ENCODE measurements at regions not wholly inside any gene's neighbourhood (a gene's known extent, or its start where the extent isn't known, plus 50 kb on each side); places are given as distances from the start of the nearest gene placed in this dataset.
"Not testable (repeated sequence)": the region's sequence is repeated elsewhere in the genome, so short reads cannot be mapped to it uniquely, and the experiment has no call there.

DNA sequence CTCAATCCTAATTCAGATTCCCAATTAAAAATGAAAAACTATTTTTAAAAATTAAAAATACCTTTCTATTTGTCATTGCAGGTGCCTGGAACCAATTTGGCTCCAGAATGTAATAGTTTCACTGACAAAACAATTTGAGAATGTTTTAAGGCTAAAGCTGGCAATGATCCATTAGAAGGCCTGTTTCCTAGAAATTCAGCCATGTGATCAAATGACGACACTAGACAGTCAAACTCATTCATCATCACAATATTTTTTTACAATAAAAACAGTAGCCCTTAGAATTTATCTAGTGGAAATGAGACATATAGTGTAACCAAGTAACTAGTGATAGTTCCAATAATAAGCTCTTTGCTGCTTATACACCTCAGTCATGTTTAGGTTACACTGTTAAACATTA lies 75.4 kb upstream of the MAP3K1 start:
- peaks cover 0 to 6% of the 10 kb centered on the region in 2 donors for H3K27me3 Mint-ChIP-seq
- H3K27ac Mint-ChIP-seq = no peak overlapping the region

DNA sequence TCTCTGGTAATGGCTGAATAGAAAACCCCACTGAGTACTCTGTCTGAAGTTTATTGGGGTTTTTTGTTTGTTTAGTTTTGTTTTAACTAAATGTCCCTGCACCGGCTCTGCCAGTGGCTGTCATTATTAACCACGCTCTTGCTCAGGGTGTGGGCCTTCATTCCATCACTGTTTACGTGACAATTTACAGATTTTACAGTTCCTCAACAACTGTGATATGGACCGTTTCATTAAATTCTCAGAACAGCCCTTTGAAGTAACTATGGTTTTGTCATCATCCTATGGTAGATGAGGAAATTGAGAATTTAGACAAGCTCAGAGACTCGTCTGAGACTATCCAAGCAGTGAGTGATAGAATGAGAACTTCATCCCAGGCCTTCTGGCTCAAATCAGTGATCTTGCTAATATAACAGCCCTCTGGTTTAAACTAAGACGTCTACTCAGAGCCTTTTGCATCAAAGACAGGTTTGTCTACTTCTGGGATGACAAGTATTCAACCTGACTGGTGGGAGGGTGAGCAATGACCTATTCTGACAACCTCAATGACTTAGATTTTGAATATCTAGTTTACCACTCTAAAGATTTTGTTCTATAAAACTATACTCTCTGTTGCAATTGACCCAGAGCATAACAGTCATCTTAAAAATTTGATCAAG lies 77.3 kb upstream of the MAP3K1 start:
- Mint-ChIP-seq H3K4me1 (ENCODE audit: low read depth in 2 of 2) (peaks cover 9 to 13% of the 10 kb centered on the region in 2 donors), H3K4me3 (no peak overlapping the region), H3K36me3 (no peaks in the 10 kb centered on the region), H3K27me3 (peaks cover 4 to 6% of the 10 kb centered on the region in 2 donors), H3K9me3 (no peaks in the 10 kb centered on the region), H3K27ac (no peak overlapping the region)
- ATAC-seq = no peak
- DNase-seq (ENCODE audit: low spot score) = no peak

More for the DNA sequence above, 75.4 kb upstream of the MAP3K1 start:
- Mint-ChIP-seq H3K36me3 (no peaks in the 10 kb centered on the region), H3K4me3 (no peak overlapping the region), H3K4me1 (ENCODE audit: low read depth in 2 of 2) (peaks cover 9 to 13% of the 10 kb centered on the region in 2 donors), H3K9me3 (no peaks in the 10 kb centered on the region)
- ATAC-seq (no peak), DNase-seq (ENCODE audit: low spot score) (no peak)

DNA sequence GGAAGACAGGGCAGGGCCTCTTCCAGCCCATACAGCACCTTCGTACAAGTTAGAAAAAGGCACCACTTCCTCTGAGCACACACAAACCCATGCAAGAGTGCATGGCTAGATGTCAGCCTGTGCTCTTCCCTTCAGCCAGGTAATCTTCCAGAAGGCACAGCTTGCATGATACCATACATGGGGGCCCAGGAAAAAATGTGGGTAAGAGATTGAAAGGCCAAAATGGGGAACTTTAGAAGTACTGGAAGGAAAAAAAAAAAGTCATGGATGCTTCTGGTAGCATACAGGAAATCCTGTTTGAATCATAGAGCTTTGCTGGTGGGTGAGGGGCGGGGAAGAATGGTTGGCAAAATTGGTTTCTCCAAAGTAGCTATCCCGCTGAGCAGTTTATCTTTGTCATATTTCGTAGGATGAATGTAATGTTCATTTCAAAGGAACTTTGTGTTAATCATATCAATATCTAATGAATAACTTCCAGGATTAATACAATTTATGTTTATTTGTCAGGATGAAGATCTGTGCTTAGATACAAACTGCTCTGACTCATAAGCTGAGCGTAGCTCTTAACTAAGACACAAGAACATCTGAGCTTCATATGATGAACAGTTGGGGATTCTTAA lies 78.2 kb upstream of the MAP3K1 start:
- no peak for ATAC-seq
- H3K27me3 Mint-ChIP-seq = peaks cover 6% of the 10 kb centered on the region in 2 donors
- H3K36me3 Mint-ChIP-seq = no peaks in the 10 kb centered on the region
- DNase-seq (ENCODE audit: low spot score) = no peak
- H3K4me1 Mint-ChIP-seq (ENCODE audit: low read depth in 2 of 2) = peaks cover 9 to 13% of the 10 kb centered on the region in 2 donors
- no peaks in the 10 kb centered on the region for H3K9me3 Mint-ChIP-seq
- no peak overlapping the region for H3K4me3 Mint-ChIP-seq
- H3K27ac Mint-ChIP-seq = peak overlapping the region in 1 of 2 donors; percentile 13

DNA sequence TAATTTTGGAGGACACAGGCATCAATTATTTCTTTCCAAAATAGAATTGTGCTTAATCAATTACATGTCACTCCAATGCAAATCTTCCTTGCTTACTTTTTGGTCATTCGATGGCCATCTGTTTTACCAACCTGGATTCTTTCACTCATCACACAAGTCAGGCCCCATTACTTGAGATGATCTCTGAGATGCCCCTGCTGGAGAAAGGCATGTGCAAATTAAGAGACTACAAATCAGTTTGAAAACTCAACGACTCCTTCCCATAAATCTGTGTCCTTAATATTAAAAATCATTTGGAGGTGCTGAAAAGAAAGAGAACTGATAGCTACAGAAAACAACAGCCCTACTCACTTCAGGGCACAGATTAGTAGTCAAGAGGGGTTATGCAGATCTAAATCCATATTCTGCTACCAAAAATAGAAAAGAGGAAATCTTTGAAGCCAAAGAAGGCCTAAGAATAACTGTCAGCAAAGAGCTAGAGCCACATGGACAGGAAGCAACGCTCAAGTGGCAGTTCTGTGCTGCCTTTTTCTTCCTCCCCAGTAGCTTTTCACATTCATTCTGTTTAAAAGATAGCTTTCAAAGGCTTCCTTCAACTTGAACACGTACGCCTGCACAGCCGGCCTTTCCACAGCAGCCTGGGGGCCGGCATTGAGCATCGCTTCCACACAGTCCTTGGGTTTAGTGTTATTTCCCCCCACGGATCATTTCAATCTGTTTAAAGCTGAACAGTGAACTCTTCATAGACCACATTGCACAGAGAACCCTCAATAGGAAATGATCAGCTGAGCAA lies 79.3 kb upstream of the MAP3K1 start:
- no peaks in the 10 kb centered on the region for H3K9me3 Mint-ChIP-seq
- H3K36me3 Mint-ChIP-seq = no peaks in the 10 kb centered on the region
- no peak for DNase-seq (ENCODE audit: low spot score)
- no peak for ATAC-seq
- peaks cover 9 to 13% of the 10 kb centered on the region in 2 donors for H3K4me1 Mint-ChIP-seq (ENCODE audit: low read depth in 2 of 2)
- peaks cover 6% of the 10 kb centered on the region in 2 donors for H3K27me3 Mint-ChIP-seq
- H3K4me3 Mint-ChIP-seq = peak overlapping the region; percentile 4
- peak overlapping the region in 1 of 2 donors; percentile 13 for H3K27ac Mint-ChIP-seq

DNA sequence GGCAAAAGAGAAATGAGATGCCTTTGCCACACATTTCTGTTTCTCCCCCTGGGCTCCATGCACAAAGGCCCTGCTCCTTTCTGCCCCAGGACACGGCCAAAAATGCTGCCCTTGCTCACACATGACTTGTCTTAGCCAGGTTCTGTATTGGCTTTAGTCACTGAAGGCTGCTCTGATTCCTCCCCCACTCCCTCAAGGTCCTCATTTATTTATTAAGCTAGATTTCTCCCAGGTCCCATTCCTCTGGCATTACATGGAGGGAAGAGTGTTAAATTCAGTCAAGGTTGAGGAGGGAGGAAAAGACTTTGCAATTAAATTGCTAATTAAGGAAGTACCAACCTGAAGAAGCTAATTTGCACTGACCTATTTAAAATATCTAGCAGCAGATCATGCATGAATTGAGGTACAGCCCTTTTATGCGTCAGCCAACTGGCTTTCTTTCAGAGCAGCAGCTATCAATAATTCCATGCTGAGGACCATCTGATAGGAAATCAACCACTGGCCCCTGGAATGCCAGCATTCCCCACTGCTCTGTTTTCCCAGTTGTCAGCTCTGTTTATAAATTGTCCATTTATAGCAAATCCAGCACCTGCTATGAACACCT lies 81.2 kb upstream of the MAP3K1 start:
- Mint-ChIP-seq H3K36me3 (no peaks in the 10 kb centered on the region), H3K4me1 (ENCODE audit: low read depth in 2 of 2) (peaks cover 9 to 18% of the 10 kb centered on the region in 2 donors), H3K9me3 (no peaks in the 10 kb centered on the region), H3K27me3 (peaks cover 0 to 6% of the 10 kb centered on the region in 2 donors), H3K4me3 (no peak overlapping the region), H3K27ac (no peak overlapping the region)
- DNase-seq (ENCODE audit: low spot score) (no peak), ATAC-seq (no peak)

DNA sequence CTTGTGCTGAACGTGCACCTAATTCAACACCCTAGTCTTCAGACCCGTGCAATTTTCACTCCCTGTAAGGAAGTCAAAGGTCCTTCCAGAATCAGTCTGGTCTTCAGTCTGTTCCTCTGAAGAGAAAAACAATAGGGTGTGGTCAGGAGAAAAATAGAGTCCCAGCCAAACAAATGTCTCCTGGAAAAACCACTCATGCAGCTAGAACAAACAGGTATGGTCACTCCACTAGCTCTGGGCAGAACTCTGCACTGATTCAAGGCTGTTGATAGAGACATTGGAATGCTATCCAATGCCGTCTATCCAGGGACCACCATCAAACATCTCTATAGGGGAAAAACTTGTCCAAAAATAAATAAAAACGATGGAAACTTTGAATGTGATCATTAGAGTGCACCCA lies 81.8 kb upstream of the MAP3K1 start:
- no peak overlapping the region for H3K4me3 Mint-ChIP-seq
- DNase-seq (ENCODE audit: low spot score) (no peak), ATAC-seq (no peak)
- peaks cover 0 to 6% of the 10 kb centered on the region in 2 donors for H3K27me3 Mint-ChIP-seq
- H3K27ac Mint-ChIP-seq = no peak overlapping the region
- H3K4me1 Mint-ChIP-seq (ENCODE audit: low read depth in 2 of 2) = peaks cover 9 to 18% of the 10 kb centered on the region in 2 donors
- no peaks in the 10 kb centered on the region for H3K36me3 Mint-ChIP-seq
- H3K9me3 Mint-ChIP-seq = no peaks in the 10 kb centered on the region

DNA sequence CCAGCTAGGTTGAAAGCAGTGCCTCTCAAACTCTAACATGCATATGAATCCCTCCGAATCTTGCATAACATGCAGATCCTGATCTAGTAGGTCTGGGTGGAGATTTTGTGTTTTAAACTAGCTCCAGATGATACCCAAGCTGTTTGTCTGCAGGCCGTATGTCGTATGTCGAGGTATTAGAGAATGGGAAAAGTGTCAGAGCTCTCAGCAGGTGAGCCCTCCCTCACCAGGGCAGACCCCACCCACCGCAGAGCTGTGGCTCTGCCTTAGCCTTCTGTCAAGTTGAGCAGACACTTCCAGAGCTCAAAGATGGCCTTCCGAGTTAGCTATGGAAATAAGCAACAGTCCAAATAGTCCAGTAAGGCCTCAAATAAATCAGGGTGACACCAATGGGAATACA lies 83.2 kb upstream of the MAP3K1 start:
- Mint-ChIP-seq H3K36me3 (no peaks in the 10 kb centered on the region), H3K4me1 (ENCODE audit: low read depth in 2 of 2) (peaks cover 9 to 18% of the 10 kb centered on the region in 2 donors), H3K27me3 (peaks cover 0 to 6% of the 10 kb centered on the region in 2 donors), H3K27ac (no peak overlapping the region), H3K4me3 (no peak overlapping the region), H3K9me3 (no peaks in the 10 kb centered on the region)
- no peak for ATAC-seq
- no peak for DNase-seq (ENCODE audit: low spot score)

DNA sequence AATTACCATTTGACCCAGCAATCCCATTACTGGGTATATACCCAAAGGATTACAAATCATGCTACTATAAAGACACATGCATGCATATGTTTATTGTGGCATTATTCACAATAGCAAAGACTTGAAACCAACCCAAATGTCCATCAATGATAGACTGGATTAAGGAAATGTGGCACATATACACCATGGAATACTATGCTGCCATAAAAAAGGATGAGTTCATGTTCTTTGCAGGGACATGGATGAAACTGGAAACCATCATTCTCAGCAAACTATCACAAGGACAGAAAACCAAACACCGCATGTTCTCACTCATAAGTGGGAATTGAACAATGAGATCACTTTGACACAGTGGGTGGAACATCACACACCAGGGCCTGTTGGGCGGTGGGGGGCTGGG lies 83.9 kb upstream of the MAP3K1 start:
- H3K4me3 Mint-ChIP-seq; DNase-seq (ENCODE audit: low spot score); H3K9me3 Mint-ChIP-seq; H3K27me3 Mint-ChIP-seq; H3K36me3 Mint-ChIP-seq; ATAC-seq; H3K27ac Mint-ChIP-seq: not testable (repeated sequence)
- H3K4me1 Mint-ChIP-seq (ENCODE audit: low read depth in 2 of 2) = peaks cover 2 to 12% of the 10 kb centered on the region in 2 donors

DNA sequence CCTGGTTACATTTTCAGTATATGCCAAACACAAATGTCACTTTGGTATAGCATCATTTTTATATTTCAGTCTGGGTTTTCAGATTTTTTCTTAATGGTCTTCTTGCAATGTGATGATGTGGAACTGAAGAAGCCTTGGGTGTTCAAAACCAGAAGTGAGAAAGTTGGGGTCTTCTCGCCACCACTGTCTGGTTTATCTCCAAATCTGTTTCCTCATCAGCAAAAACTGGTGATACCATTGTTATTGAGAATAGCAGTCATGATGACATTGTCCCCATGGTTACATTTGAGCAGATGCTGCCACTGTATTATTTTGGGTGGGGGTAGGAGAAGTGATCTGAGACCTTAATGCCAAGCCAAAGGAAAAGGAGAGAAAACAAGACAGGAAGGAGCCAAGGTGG lies 85.9 kb upstream of the MAP3K1 start:
- Mint-ChIP-seq H3K36me3 (no peaks in the 10 kb centered on the region), H3K4me3 (no peak overlapping the region), H3K9me3 (no peaks in the 10 kb centered on the region), H3K27me3 (peaks cover 3 to 8% of the 10 kb centered on the region in 2 donors), H3K27ac (no peak overlapping the region), H3K4me1 (ENCODE audit: low read depth in 2 of 2) (peaks cover 0 to 6% of the 10 kb centered on the region in 2 donors)
- no peak for ATAC-seq
- no peak for DNase-seq (ENCODE audit: low spot score)

DNA sequence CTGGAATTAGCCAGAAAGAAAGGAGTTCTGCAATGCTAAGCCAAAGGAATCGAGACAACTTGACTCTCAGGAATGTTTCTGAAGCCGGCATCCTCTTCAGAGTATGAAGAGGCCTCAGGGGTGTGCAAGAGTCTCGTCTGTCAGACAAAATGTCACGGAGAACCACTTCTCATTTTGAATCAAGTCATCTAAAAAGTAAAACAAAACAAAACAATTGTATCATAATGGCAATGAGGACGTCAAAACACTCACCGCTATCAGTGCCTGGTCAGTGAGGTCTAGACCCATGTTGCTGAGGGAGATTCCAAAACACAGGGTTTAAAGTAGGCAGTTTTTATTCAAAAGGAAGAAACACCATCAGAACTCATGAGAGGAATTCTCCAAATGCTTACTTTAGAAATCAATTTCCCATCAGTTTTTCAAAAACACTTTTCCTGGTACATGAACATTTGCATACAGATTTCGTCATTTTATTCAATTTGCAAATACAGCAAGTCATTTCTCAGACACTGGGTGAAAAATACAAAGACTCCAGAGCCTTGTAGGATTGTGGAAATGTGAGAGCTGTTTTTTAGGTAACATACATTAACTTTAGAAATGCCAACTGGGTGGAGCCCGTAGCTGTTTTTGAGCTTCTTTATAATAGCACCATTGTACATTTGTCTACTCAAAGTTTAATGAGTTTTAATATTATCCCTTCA lies 89.5 kb upstream of the MAP3K1 start:
- H3K4me1 Mint-ChIP-seq (ENCODE audit: low read depth in 2 of 2) = peaks cover 0 to 6% of the 10 kb centered on the region in 2 donors
- no peak for ATAC-seq

DNA sequence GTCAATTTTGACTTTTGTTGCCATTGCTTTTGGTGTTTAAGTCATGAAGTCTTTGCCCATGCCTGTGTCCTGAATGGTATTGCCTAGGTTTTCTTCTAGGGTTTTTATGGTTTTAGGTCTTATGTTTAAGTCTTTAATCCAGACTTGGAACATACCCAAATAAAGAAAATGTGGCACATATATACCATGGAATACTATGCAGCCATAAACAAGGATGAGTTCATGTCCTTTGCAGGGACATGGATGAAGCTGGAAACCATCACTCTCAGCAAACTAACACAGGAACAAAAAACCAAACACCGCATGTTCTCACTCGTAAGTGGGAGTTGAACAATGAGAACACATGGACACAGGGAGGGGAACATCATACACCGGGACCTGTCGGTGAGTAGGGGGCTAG lies 90.5 kb upstream of the MAP3K1 start:
- H3K4me1 Mint-ChIP-seq (ENCODE audit: low read depth in 2 of 2) = not testable (repeated sequence)

More for the DNA sequence above, 89.5 kb upstream of the MAP3K1 start:
- Mint-ChIP-seq H3K27ac (no peak overlapping the region), H3K9me3 (no peaks in the 10 kb centered on the region), H3K4me3 (no peak overlapping the region), H3K36me3 (no peaks in the 10 kb centered on the region), H3K27me3 (peaks cover 2 to 6% of the 10 kb centered on the region in 2 donors)
- no peak for DNase-seq (ENCODE audit: low spot score)

DNA sequence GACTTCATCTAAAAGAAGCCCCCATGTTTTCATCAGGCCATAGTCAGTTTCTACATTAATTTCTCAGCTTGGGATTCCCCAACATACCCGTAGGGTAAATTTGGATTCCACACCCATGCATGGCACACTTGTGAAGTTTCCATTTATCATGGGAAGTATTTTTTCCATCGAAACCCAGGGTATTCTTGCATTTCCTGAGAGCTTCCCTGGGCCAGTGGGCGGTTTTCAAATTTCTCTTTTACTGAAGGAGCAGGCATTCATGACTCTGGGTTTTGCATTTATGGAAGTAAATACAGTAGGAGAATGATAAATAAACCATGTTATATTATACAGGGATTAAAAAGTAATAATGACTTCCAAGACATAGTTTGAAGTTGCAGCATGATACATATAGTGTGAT lies 93.0 kb upstream of the MAP3K1 start:
- H3K27ac Mint-ChIP-seq = no peak overlapping the region
- peaks cover 6% of the 10 kb centered on the region in 2 donors for H3K27me3 Mint-ChIP-seq
- ATAC-seq = no peak
- H3K4me1 Mint-ChIP-seq (ENCODE audit: low read depth in 2 of 2) = no peaks in the 10 kb centered on the region
- H3K36me3 Mint-ChIP-seq = no peaks in the 10 kb centered on the region
- H3K4me3 Mint-ChIP-seq = no peak overlapping the region
- H3K9me3 Mint-ChIP-seq = no peaks in the 10 kb centered on the region
- no peak for DNase-seq (ENCODE audit: low spot score)

More for the DNA sequence above, 90.5 kb upstream of the MAP3K1 start:
- H3K4me3 Mint-ChIP-seq; ATAC-seq; H3K27ac Mint-ChIP-seq; H3K36me3 Mint-ChIP-seq; H3K9me3 Mint-ChIP-seq; DNase-seq (ENCODE audit: low spot score); H3K27me3 Mint-ChIP-seq: not testable (repeated sequence)

DNA sequence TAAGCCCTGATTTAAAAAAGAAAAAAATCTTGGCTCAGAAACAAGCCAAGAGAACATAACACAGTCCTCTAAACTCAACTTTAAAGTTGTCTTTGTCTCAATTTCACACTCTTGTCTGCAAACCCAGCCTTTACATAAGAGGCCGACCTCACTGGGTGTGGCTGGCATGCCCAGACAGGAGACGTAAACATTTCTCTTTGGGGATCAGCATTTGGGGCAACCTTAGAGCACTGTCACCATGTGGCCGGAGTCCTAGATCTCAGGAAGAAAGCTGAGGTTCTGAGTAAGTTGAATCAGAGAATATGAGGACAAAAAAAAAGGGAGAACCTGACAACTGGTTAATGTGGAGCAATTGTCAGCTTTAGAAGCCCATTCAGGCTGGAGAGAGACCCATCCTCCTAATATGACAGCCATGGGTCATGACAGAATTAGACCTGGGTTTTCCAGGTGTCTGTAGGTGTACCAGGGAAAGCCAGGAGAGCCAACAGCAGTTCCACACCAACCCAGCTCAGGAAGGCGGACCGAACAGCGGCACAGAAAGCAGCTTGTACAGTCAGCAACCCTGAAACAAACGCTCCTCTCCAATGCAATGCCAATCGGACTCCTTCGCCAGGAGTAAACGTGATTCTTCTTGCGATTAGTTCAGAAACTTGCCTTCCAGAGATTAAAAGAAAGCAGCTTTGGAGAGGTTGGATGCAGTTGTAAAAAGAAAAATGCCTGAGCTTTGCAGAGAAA lies 97.9 kb upstream of the MAP3K1 start:
- Mint-ChIP-seq H3K4me3 (no peak overlapping the region), H3K27me3 (peaks cover 4 to 9% of the 10 kb centered on the region in 2 donors), H3K27ac (no peak overlapping the region), H3K36me3 (no peaks in the 10 kb centered on the region), H3K4me1 (ENCODE audit: low read depth in 2 of 2) (no peaks in the 10 kb centered on the region), H3K9me3 (no peaks in the 10 kb centered on the region)
- no peak for DNase-seq (ENCODE audit: low spot score)
- no peak for ATAC-seq
